Transverse colon (tissue), 4 donors: ENCODE measurements at regions not wholly inside any gene's neighbourhood (a gene's known extent, or its start where the extent isn't known, plus 50 kb on each side); places are given as distances from the start of the nearest gene placed in this dataset.

Experiments used
- DNase-seq: peaks from one replicate; pipeline ENCODE4 v3.0.0-alpha.2; 2019
- H3K27ac ChIP-seq, 4 donors: fragments of 200-600 bp; sonication (generic); 2 replicates each; pipeline ENCODE4 v1.5.1; 2016 to 2018; ENCODE audit warnings: inconsistent platforms in 4 of 4
- H3K27me3 ChIP-seq: fragments of 200-600 bp; sonication (generic); 2 replicates; pipeline ENCODE4 v1.5.1; 2017; ENCODE audit warnings: inconsistent platforms
- H3K36me3 ChIP-seq, 4 donors: fragments of 200-600 bp; sonication (generic); 2 replicates each; pipeline ENCODE4 v1.5.1; 2017 to 2019; ENCODE audit warnings: inconsistent platforms in 4 of 4
- H3K4me1 ChIP-seq, 4 donors: fragments of 200-600 bp; sonication (generic); 2 replicates each; pipeline ENCODE4 v1.5.1; 2017 to 2020; ENCODE audit warnings: inconsistent platforms in 4 of 4
- H3K4me3 ChIP-seq, 4 donors: fragments of 200-600 bp; sonication (generic); 1 replicate in 1 of 4; 2 replicates in 3 of 4; pipeline versions ENCODE4 v1.5.1 to v1.6.1; 2017 to 2019; ENCODE audit warnings: inconsistent platforms in 4 of 4
- H3K9me3 ChIP-seq, 2 donors: fragments of 200-600 bp; sonication (generic); 2 replicates each; pipeline ENCODE4 v1.5.1; 2017 to 2019; ENCODE audit warnings: inconsistent platforms in 2 of 2
- CTCF ChIP-seq, 5 experiments: fragments of 200-600 bp in 3 of 5; fragments of 450-650 bp in 2 of 5; sonication (generic) in 3 of 5; IDR thresholded peaks; 1 replicate in 2 of 5; 2 replicates in 3 of 5; pipeline ENCODE4 v1.5.1; 2016 to 2017; ENCODE audit warnings: antibody characterized with exemption in 5 of 5, inconsistent platforms in 3 of 5, mild to moderate bottlenecking in 2 of 5, moderate library complexity in 1 of 5
- EP300 ChIP-seq: sonication (generic); formaldehyde crosslinking; IDR thresholded peaks from one replicate; pipeline ENCODE4 v1.6.1; 2017; ENCODE audit warnings: antibody characterized with exemption, low read depth
- POLR2A ChIP-seq: fragments of 450-650 bp; IDR thresholded peaks from one replicate; pipeline ENCODE4 v1.6.1; 2016; ENCODE audit warnings: antibody characterized with exemption, mild to moderate bottlenecking, moderate library complexity
- POLR2AphosphoS5 ChIP-seq, 3 donors: sonication (generic); formaldehyde crosslinking; IDR thresholded peaks; one replicate each; pipeline ENCODE4 v1.6.1; 2016; ENCODE audit warnings: antibody characterized with exemption in 3 of 3
- WGBS, 2 donors: methylation state at CpG; one replicate each; pipeline ENCODE4 v1.1.5; 2018; ENCODE audit warnings: low coverage in 1 of 2; 5-methylcytosine and 5-hydroxymethylcytosine counted together
- in situ Hi-C, 4 donors: fragments of 200-750 bp; cut with MboI; loops; one replicate each; pipeline versions ENCODE4 v1.15.0 to v1.15.1; 2017; ENCODE audit warnings: low sequenced_read_pairs in 3 of 4, low pct_ligation_motif_present in 1 of 4, low pct_unique_long_range_greater_than_20kb in 1 of 4
- intact Hi-C: fragments of 100-400 bp; cut with DNase I; formaldehyde crosslinking; loops from one replicate; pipeline ENCODE4 v1.15.1; 2023; ENCODE audit warnings: low total_unique reads

GRCh38 chr3:109679664-109680063 is 342.3 kb upstream of the DPPA4 start:
- no peak for DNase-seq
- no peak for TF ChIP-seq POLR2AphosphoS5 (IDR thresholded peaks at IDR 0.05)
- no peak for TF ChIP-seq CTCF (IDR thresholded peaks at IDR 0.05)
- no peak for TF ChIP-seq POLR2A
- TF ChIP-seq EP300 = no peak
- no peaks in the 10 kb centered on the region for H3K36me3 ChIP-seq
- H3K4me1 ChIP-seq = no peaks in the 10 kb centered on the region
- 70 to 76% methylated on average over 4 of the region's 4 CpGs for WGBS, 2 donors
- no peak overlapping the region for H3K4me3 ChIP-seq
- H3K9me3 ChIP-seq = no peaks in the 10 kb centered on the region
- intact Hi-C loops = no loop called here
- no peak overlapping the region for H3K27ac ChIP-seq
- H3K27me3 ChIP-seq = no peaks in the 10 kb centered on the region
- in situ Hi-C loops = no loop called here

GRCh38 chr3:109683746-109684145 is 346.4 kb upstream of the DPPA4 start:
- intact Hi-C loops (no loop called here), in situ Hi-C loops (no loop called here)
- DNase-seq = no peak
- no peak overlapping the region for H3K4me3 ChIP-seq
- no peak overlapping the region for H3K27ac ChIP-seq
- no peaks in the 10 kb centered on the region for H3K27me3 ChIP-seq
- TF ChIP-seq CTCF (IDR thresholded peaks at IDR 0.05) = no peak
- TF ChIP-seq EP300 = no peak
- no peaks in the 10 kb centered on the region for H3K36me3 ChIP-seq
- no peaks in the 10 kb centered on the region for H3K9me3 ChIP-seq
- H3K4me1 ChIP-seq = no peaks in the 10 kb centered on the region

GRCh38 chr3:109685084-109686079 is 348.0 kb upstream of the DPPA4 start:
- Histone ChIP-seq H3K27ac (peak overlapping the region in 3 of 4 donors; percentile 41 to 68 (median 65)), H3K36me3 (no peaks in the 10 kb centered on the region), H3K4me3 (no peak overlapping the region), H3K9me3 (no peaks in the 10 kb centered on the region), H3K27me3 (no peaks in the 10 kb centered on the region), H3K4me1 (no peaks in the 10 kb centered on the region)
- 52 to 60% methylated on average over 1 to 5 of the region's 5 CpGs for WGBS, 2 donors
- no peak for TF ChIP-seq POLR2AphosphoS5 (IDR thresholded peaks at IDR 0.05)
- TF ChIP-seq POLR2A = no peak
- no peak for TF ChIP-seq EP300
- intact Hi-C loops = no loop called here
- DNase-seq = peak; percentile 43
- in situ Hi-C loops = no loop called here

GRCh38 chr3:109687626-109688025 is 350.3 kb upstream of the DPPA4 start:
- Histone ChIP-seq H3K4me1 (no peaks in the 10 kb centered on the region), H3K9me3 (no peaks in the 10 kb centered on the region), H3K27me3 (no peaks in the 10 kb centered on the region), H3K27ac (no peak overlapping the region), H3K36me3 (no peaks in the 10 kb centered on the region), H3K4me3 (no peak overlapping the region)
- TF ChIP-seq POLR2A (no peak), CTCF (IDR thresholded peaks at IDR 0.05) (no peak), EP300 (no peak), POLR2AphosphoS5 (IDR thresholded peaks at IDR 0.05) (no peak)
- in situ Hi-C loops = no loop called here
- intact Hi-C loops = no loop called here
- no peak for DNase-seq

- no peaks in the 10 kb centered on the region for H3K36me3 ChIP-seq
- intact Hi-C loops = no loop called here
Measured at GRCh38 chr3:109696932-109697331, 359.6 kb upstream of the DPPA4 start.

More at GRCh38 chr3:109696932-109697331, 359.6 kb upstream of the DPPA4 start:
- no peak for TF ChIP-seq POLR2A
- TF ChIP-seq EP300 = no peak
- no peak for TF ChIP-seq CTCF (IDR thresholded peaks at IDR 0.05)
- TF ChIP-seq POLR2AphosphoS5 (IDR thresholded peaks at IDR 0.05) = no peak
- DNase-seq = no peak
- H3K4me3 ChIP-seq = no peak overlapping the region
- H3K4me1 ChIP-seq = no peaks in the 10 kb centered on the region
- in situ Hi-C loops = no loop called here
- H3K27ac ChIP-seq = no peak overlapping the region
- H3K9me3 ChIP-seq = no peaks in the 10 kb centered on the region
- no peaks in the 10 kb centered on the region for H3K27me3 ChIP-seq
